ENCODE measurements at regions not wholly inside any gene's neighbourhood (a gene's known extent, or its start where the extent isn't known, plus 50 kb on each side); places are given as distances from the start of the nearest gene placed in this dataset.

DNA sequence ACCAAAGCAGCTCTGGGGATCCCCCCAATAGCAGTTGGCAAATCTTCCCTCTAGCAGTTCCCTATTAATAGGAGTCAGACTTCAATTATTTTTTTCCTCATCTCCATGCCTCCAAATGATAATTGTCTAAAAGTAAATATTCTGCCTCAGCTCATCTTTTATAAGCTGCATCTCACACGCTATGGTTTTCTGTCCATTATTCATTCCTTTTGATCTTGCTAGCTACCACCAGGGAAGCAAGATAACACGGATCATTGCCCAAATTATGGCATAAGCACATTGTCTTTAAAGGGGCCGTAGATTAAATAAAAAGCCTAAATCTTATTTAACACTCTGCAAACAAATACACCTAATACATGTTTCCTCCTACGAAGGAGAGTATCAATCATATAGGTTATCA, 670.8 kb upstream of the FLRT2 start:
- TF ChIP-seq FOXK1 (CRISPR knock-in tag; IDR thresholded peaks at IDR 0.05) (no peak), NR2C2 (CRISPR knock-in tag; IDR thresholded peaks at IDR 0.05) (no peak), ELF4 (CRISPR knock-in tag; IDR thresholded peaks at IDR 0.05; ENCODE audit: low read depth) (no peak), SP1 (CRISPR knock-in tag; conservative IDR thresholded peaks at IDR 0.05) (no peak), GABPB1 (CRISPR knock-in tag; IDR thresholded peaks at IDR 0.05) (no peak)

Measured in WTC11 (cell line).